Posterior vena cava (tissue), 2 donors: ENCODE measurements at regions not wholly inside any gene's neighbourhood (a gene's known extent, or its start where the extent isn't known, plus 50 kb on each side); places are given as distances from the start of the nearest gene placed in this dataset.
A peak's percentile ranks its signal among the peaks of the same experiment; 100 is the strongest.

Experiments
- DNase-seq: peaks from one replicate; pipeline ENCODE4 v3.0.0-alpha.2; 2020; ENCODE audit warnings: low spot score
- intact Hi-C, 2 donors: fragments of 100-400 bp; cut with DNase I; formaldehyde crosslinking; loops; one replicate each; pipeline versions ENCODE4 v1.14.1 to v1.14.2; 2022 to 2023
- donor health status: DM: yes; HTN: yes; CAD: no.
- donor health status: DM: yes; HTN: yes; CAD: no.

DNA sequence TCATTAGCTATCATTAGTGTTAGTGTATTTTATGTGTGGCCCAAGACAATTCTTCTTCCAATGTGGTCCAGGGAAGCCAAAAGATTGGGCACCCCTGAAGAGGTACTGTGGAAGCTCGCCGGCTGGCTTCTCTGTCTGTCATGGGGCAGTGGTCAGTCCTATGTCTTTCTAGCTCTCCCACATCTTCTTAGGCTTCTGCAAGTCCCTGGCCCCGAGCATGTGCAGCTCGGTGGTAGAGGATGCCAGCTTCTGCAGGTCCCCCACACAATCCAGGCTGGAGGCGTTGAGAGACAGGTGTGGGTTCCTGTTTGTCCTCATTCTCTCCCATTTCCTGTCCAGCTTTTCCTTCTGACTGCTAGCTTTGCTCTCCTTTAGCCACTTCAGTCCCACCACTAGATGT lies 134.1 kb upstream of the NALF2 start:
- DNase-seq, result no peak
- intact Hi-C loops, result no loop called here

- no peak for DNase-seq
- intact Hi-C loops, result no loop called here
Observed at GRCh38 chrX:69366183-69366582, 137.9 kb upstream of the NALF2 start.

DNA sequence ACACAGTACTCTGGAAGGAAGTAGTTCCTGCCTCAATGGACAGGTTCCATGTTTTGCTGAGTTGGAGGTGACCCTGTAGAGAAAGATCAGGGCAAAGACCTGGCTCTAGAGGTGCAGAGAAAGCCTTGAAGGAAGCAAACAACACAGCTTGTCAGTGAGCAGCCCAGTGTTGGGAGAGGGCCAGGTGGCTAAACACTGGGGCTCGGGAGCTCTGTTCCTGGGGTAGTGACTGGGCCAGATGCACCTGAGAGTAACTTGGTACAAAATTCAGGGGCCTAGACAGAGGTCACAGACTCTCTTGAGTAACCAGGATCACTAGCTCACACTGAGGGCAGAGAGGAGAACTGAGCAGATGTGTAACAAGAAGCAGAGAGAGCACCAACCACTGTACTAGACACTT lies 138.4 kb upstream of the NALF2 start:
- DNase-seq, result no peak
- intact Hi-C loops, result no loop called here

- no peak for DNase-seq
- intact Hi-C loops, result no loop called here
Observed at GRCh38 chrX:69365349-69365748, 138.8 kb upstream of the NALF2 start.

DNA sequence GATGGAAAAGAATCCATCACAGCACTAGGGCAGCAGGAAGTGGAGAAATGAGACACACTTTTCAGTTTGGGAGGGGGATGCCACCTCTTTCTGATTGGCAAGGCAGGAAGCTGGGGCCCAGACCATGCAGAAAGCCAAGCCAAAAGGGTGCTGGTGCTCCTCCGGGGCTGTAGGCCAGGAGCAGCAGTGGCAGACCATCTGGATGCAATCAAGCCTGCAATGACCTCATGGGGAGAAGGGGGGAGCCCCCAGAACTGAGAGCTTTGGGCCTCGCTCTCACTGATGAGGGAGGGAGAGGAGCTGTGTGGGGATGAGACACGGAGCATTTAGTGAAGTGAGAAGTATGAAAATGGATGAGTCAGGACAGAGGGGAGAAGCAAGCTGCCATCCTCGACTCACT lies 141.3 kb upstream of the NALF2 start:
- DNase-seq, result no peak

DNA sequence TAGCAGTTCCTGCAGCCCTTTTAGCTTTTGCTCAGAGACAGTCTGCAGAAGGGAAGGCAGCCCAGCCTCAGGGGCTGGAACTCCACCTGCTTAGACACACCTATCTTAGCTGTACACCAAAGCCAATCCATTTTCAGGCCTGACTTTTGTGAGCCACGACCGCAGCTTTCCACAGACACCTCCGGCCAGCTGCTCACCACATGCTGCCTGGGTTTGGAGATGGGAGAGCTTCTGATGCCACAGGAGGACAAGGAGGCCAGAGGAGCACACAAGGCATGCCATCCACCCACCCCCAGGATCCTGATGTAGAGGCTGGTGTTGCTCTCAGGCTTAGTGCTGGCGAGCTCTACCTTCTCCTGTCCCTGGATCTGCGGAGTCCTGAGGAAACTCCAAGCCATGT lies 141.8 kb upstream of the NALF2 start:
- no peak for DNase-seq
- intact Hi-C loops, result no loop called here

More for the DNA sequence above, 141.3 kb upstream of the NALF2 start:
- intact Hi-C loops, result no loop called here

DNA sequence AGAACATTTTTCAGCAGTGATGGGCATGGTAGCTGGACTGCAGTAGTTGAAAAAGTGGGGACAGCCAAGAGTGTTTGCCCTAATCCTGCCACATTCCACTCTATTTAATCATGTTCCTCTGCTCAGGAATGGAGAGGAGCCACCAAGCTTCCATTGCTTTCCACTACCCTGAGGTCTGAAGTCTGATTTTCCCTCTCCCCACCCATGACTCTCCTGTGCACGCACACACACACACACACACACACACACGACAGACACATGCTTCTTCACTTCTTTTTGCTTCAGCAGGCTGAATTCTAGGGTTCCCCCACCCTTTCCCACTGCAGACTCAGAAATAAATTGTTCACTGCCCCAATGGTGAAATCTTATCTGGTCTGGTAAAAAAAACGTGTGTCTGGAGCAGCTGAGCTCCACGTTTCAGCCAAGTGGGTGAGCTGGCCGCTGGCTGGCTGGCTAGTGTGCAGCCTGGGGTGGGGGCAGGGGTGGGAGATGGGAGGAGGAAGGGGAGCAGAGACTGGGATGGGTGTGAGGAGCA lies 142.7 kb upstream of the NALF2 start:
- no peak for DNase-seq

DNA sequence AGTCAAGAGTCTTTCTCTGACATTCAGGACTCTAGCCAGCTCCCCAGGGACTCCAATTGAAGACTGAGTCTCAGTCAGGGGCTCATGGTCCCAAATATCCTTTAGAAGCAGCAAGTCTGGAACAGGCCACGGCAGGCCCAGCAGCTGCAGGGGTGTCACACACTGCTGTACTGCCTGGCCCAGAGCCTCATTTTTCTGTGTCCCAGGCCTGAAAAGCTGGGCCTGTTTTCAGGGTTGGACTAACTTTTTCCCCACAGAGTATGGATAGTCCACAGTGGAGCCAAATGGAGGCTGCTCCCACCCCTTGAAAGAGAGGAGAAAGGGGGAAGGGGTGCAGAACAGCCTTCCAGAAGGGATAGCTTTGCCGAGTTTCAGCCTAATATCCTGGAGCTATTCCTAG lies 146.8 kb upstream of the NALF2 start:
- DNase-seq, result no peak
- intact Hi-C loops, result no loop called here

More for the DNA sequence above, 142.7 kb upstream of the NALF2 start:
- intact Hi-C loops, result no loop called here

DNA sequence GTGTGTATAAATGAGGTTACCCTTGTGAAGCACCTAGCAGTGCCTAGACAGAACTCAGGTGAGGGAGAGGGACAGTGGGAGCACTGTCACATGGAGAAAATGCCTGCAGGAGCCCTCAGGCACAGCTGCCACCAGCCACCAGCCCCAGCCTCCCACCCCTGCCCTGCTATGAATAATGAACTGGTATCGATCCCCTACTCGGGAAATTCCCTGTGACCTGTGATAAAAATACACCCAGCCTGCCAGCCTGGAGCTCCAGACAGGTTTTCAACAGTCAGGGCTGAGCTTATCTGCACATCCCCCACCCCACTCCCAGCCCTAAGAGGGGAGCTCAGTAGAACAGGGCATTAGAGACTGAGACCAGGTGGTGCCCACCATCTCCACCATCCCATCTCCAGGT lies 159.6 kb upstream of the PJA1 start:
- no peak for DNase-seq
- intact Hi-C loops, result no loop called here

DNA sequence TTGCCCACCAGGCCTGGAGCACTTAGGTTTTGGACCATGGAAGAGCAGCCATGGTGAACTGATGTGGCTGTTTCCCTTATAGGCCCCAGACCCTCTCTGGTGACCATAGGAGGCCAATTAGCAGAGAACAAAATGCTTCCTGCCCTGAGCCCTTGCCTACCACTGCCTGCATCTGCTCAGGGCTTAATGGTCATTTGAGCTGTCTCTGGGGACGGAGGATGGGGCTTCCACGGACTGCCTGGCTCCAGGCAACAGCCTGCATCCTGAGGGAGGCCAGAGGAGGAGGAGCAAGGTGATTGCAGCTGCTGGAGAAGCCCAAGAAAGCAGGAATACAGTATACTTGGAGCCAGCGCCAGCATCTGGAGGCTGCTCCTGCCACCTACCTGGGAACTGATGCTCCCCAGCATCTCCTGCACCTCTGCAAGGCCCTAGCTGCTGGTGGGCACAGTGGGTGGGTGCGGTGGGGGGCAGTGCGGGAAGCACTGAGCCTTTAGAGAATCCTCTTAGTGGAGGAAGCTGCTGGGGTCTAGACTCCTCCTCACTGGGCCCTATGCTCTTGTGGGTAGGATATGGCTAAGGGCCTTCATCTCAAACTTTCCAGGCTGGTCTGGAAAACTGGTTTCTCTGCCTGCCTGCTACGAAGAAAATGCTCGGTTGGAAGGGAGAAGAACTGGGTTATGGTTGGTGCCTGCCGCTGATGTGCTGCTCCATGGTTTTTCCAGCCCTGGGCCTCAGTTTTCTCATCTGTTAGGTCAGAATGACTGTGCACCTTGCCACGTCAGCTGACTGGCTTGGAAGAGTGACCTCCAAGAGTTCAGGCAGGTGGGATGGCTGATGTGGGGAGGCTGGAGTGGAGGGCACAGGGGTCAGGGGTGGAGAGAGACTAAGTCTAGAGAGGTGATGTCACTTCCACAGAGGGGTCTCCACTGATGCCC lies 158.8 kb upstream of the PJA1 start:
- DNase-seq, result no peak
- intact Hi-C loops, result no loop called here

DNA sequence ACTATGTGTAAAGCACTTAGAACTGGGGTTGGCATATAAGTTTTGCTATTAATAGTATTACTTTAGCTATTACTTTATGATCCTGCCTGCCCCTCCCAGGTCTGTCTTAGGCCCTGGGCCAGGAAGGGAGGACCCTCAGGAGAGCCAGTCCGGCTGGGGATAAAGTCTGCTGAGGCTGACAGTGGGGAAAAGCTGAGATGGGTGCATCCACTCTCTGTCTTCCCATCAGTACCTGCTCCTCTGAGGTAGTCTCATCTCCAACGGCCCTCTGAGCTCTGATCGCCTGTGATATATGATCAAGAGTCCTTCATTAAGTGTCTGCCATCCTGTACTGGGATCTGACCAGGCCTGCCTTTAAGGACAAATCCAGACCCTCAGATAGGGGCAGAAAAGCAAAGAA lies 156.5 kb upstream of the PJA1 start:
- intact Hi-C loops, result no loop called here
- no peak for DNase-seq

DNA sequence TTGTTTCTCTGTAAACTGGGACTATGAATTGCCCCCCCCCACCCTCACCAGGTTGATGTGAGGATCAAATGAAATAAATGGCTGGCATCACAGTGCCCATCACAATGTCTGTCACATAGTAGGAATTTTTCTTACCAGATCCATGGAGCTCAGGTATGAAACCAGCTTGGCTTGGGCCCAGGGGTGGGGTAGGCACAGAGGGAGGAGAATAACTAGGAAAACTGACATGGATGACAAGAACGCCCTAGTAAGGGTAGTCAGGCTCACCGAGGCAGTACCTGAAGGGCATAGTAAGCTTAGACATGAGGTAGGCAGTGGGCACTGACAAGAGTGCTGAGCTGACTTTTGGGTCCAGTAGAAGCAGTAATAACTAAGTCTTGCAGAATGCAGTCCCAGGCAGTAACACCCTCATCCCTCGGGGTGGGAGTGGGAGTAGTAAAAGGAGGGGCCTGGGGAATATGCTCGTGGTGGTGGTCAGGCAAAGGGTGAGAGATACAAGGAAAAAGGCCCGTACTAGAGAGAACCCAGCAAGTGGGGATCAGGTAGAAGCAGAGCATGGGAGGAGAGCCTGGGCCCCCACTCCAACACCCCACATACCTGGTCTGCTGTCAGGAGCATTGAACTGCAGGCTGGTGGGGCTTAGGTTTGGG lies 155.9 kb upstream of the PJA1 start:
- intact Hi-C loops, result no loop called here
- no peak for DNase-seq

GRCh38 chrX:69320116-69320515 lies 154.9 kb upstream of the PJA1 start:
- no peak for DNase-seq
- intact Hi-C loops, result no loop called here

- intact Hi-C loops, result no loop called here
- DNase-seq, result no peak
Observed at GRCh38 chrX:69319376-69319775, 154.1 kb upstream of the PJA1 start.

- intact Hi-C loops, result no loop called here
- DNase-seq, result no peak
Observed at GRCh38 chrX:69318651-69319340, 153.5 kb upstream of the PJA1 start.

DNA sequence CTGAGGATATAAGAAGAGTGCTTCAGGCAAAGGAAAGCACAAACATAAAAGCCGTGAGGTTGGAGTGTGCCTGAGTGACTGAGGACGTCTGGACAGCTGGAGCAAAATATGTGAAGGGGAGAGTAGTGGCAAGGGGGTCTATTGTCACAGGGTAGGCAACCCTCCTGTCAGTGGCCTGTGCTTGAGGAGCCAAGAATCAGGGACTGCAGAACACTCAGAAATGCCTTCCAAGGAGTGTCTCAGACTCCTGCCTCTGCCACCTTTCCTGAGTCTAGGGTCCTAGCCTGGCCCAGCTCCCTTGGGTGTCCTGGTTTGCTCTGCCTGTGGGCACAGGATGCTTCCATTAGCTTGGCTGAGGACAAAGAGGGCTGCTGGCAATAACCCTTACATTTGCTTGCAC lies 152.5 kb upstream of the PJA1 start:
- DNase-seq, result no peak
- intact Hi-C loops, result no loop called here

GRCh38 chrX:69314436-69315348 lies 149.4 kb upstream of the PJA1 start:
- peak; percentile 67 for DNase-seq

GRCh38 chrX:69313617-69314290 lies 148.5 kb upstream of the PJA1 start:
- intact Hi-C loops, result no loop called here
- no peak for DNase-seq

More at GRCh38 chrX:69314436-69315348, 149.4 kb upstream of the PJA1 start:
- intact Hi-C loops, result no loop called here
